ENCODE measurements at regions not wholly inside any gene's neighbourhood (a gene's known extent, or its start where the extent isn't known, plus 50 kb on each side); places are given as distances from the start of the nearest gene placed in this dataset.
A peak's percentile ranks its signal among the peaks of the same experiment; 100 is the strongest.

DNA sequence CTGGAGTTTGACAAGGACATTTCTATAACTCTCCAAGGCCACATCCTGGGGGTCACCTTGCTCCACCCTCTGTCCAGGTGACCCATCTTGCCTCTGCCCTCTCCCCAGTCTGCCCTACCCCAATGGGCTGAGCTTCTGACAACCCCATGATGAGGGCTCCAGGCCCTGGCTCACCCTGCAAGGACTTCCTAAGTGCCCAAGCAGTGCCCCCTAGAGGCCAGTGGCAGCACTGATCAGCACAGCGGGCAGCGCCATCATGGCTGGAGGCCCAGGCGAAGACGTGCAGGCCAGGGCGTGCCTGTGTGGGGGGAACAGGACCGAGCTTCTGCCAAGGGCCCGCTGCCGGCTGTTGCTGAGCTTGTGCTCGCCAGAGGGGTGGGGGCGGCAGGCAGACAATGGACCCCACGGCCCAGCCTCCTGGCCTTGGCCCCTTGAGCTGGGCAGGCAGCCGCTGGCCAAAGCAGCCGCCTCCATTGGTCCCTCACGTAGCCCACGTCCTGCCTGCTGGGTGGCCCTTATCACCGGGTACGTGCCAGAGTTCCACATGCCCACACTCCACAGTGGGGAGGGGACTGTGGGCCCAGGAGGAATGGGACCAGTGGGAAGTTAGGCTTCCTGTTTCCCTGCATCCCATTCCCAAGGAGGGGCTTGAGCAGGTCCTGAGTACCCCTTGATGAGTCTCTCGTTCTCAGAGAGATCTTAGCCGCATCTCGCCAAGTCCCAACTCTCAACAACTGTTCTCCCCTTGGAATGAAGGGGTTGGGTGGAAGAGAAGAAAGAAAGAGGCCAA lies 64.3 kb downstream of the MRPL14 start:
- no peaks in the 10 kb centered on the region for H3K36me3 Mint-ChIP-seq
- peaks cover 53% of the 10 kb centered on the region for H3K27me3 Mint-ChIP-seq
- CTCF ChIA-PET, result interaction anchor here (0.6 to 3.9 kb wide), 23 partner anchors 8 to 395 kb away, joined by 3 to 33 read pairs (median 3); partner anchors contain the start of gene VEGFA
- H3K27ac Mint-ChIP-seq, result no peak overlapping the region
- peaks cover 5% of the 10 kb centered on the region for H3K4me1 Mint-ChIP-seq
- peak; percentile 59 for DNase-seq
- no peaks in the 10 kb centered on the region for H3K9me3 Mint-ChIP-seq
- H3K4me3 Mint-ChIP-seq, result no peak overlapping the region

DNA sequence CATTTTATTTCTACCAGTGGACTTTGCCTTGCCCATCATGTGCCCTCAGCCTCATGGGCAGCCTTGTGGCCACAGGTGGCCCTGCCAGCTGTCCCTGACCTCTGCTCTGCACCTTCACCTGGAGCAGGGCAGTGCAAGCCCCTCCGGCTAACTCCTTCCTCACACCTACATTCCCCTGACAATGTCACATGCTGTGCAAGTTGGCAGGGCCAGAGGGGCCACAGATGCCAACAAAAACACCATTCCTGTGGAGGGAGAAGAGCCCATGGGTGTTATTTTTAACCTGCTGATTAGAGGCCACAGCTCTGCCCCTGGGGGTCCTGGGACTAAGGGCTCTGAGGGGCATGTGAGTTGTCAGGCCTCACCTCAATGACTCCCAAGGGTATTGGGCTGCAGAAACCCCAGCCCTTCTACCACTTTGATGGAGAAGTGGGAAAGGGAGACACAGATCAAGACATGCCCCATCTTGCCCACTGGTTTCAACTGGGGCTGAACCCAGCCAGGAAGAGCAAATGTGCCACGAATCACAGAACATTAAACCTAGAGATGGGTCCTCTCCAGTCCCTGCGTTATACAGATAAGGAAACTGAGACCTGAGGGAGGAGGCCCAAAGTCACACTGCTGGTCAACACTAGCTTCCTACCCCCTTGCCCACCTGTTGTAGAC lies 65.0 kb downstream of the MRPL14 start:
- DNase-seq, result no peak
- peaks cover 52% of the 10 kb centered on the region for H3K27me3 Mint-ChIP-seq
- peaks cover 5% of the 10 kb centered on the region for H3K4me1 Mint-ChIP-seq
- CTCF ChIA-PET, result interaction anchor here (0.7 to 3.9 kb wide), 18 partner anchors 9 to 394 kb away, joined by 3 to 33 read pairs (median 3); partner anchors contain the start of gene VEGFA
- no peaks in the 10 kb centered on the region for H3K36me3 Mint-ChIP-seq
- H3K4me3 Mint-ChIP-seq, result no peak overlapping the region
- H3K27ac Mint-ChIP-seq, result no peak overlapping the region
- no peaks in the 10 kb centered on the region for H3K9me3 Mint-ChIP-seq

DNA sequence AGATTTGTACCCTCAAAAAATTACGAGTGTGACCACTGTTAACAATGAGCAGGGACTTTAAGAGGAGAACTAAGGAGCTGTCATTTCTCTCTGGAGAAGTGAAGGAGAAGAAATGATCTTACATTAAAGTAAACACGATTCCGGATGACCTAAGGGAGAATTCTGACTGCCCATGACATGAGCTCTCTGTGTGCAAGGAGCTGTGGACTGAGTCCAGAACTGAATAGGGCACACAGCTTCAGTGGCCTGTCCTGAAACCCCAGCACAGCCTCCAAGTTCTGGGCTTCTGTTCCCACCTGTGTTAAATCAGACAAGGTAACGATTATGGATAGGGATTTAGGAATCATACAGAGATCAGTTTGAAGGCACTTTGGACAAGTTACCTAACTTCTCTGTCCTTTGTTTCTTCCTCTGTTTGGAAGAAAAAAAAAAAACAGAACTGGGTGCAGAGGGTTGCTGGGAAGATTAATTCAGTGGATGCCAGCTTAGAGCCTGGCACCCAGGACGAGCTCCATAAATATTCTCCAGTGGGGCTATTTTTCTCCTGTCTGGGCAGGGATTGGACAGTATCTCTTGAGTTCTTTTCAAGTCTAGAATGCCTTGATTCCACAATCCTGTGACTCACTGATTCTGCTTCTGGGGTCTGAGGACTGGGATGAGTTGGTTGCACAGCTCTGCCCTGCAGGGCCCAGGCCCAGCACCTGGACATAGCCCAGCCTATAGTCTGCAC lies 65.7 kb downstream of the MRPL14 start:
- DNase-seq, result no peak
- no peak overlapping the region for H3K27ac Mint-ChIP-seq
- peaks cover 5% of the 10 kb centered on the region for H3K4me1 Mint-ChIP-seq
- no peaks in the 10 kb centered on the region for H3K9me3 Mint-ChIP-seq
- H3K4me3 Mint-ChIP-seq, result no peak overlapping the region
- H3K36me3 Mint-ChIP-seq, result no peaks in the 10 kb centered on the region
- H3K27me3 Mint-ChIP-seq, result peaks cover 52% of the 10 kb centered on the region
- CTCF ChIA-PET, result interaction anchor here (0.7 to 3.9 kb wide), 9 partner anchors 9 to 292 kb away, joined by 3 to 33 read pairs (median 5); no protein-coding TSS in a partner anchor

DNA sequence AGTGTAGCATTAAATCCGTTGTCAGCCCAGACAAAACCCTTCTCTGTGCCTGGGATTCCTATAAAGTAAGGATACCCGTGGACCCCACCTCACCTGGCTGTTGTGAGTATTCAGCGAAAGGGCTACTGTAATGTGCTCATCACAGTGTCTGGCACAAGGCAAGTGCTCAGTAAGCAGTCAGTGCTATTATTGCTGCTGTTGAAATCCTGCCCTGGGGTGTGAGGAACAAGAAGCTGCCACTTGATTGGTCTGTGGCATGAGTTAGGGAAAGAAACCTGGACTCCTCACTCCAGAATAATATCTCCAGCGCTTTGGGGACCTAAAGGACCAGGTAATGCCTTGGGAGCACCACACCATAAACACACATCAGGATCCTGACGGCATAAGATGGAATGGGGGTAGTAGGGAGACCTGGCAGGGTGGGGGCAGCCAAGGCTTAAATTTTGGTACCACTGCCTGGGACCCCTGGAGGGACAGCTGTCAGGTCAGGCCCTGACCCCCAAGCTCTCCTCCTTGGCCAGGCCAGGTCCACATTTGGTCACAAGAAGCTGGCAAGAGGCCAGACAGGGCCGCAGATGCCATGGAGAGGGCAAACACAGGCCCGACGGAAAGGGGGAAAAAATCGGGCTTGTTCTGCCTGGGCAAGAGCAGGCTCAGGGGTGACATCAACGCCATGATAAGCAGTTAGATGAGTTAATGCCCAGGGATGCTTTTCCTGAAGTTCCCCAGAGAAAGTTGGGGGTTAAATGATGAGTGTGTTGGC lies 66.5 kb downstream of the MRPL14 start:
- H3K27ac Mint-ChIP-seq, result no peak overlapping the region
- CTCF ChIA-PET, result interaction anchor here (1.0 to 3.8 kb wide), 3 partner anchors 12 to 291 kb away, joined by 3 to 33 read pairs (median 5); no protein-coding TSS in a partner anchor
- H3K4me3 Mint-ChIP-seq, result no peak overlapping the region
- no peaks in the 10 kb centered on the region for H3K36me3 Mint-ChIP-seq
- H3K4me1 Mint-ChIP-seq, result peaks cover 5% of the 10 kb centered on the region
- DNase-seq, result no peak
- H3K9me3 Mint-ChIP-seq, result no peaks in the 10 kb centered on the region
- peaks cover 54% of the 10 kb centered on the region for H3K27me3 Mint-ChIP-seq

DNA sequence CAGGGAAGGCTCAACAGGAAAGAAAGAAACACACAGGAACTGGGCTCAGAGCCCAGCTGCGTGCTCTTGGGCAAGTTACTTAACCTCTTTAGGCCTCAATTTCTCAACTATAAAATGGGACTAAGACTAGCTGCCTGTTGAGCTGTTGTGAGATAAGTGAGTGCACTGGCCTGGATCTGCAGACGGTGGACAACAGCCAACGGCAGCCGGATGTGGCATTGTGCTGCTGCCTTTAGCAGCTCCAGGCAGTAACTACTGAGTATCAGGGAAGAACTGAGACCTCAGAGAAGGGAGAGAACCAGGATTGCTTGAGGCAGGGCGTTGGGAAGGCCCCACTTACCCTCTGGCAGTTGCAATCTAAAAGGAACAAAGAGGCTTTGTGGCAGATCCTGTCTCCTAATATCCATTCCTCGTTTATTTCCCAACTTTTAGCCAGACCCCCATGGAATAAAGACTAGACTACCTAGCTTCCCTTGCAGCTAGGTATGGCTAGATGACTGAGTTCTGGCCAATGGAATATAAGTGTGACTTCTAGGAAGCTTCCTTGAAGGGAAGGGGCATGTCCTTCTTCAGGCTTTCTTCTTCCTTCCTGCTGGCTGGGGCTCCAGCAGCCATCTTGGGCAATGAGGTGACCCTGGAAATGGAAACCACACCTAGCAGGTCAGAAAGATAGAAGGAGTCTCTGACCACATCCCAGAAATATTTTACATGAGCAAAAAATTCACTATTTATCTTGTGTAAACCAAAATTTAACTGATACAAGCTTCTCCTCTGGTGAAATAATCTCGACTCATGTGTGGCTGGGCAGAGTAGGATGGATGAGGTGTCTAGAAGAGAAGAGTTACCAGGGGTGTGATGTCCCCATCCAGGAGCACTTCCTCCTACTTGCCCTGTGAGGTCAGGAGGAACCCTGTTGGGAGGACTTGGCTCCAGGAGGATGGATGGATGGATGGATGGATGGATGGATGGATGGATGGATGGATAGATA lies 67.6 kb downstream of the MRPL14 start:
- H3K27me3 Mint-ChIP-seq, result peaks cover 45% of the 10 kb centered on the region
- no peak overlapping the region for H3K27ac Mint-ChIP-seq
- no peaks in the 10 kb centered on the region for H3K9me3 Mint-ChIP-seq
- no peak overlapping the region for H3K4me3 Mint-ChIP-seq
- no peaks in the 10 kb centered on the region for H3K36me3 Mint-ChIP-seq
- CTCF ChIA-PET, result interaction anchor here (1.1 to 1.3 kb wide), 2 partner anchors 9 to 55 kb away, joined by 3 read pairs; no protein-coding TSS in a partner anchor
- DNase-seq, result no peak
- peaks cover 5% of the 10 kb centered on the region for H3K4me1 Mint-ChIP-seq

DNA sequence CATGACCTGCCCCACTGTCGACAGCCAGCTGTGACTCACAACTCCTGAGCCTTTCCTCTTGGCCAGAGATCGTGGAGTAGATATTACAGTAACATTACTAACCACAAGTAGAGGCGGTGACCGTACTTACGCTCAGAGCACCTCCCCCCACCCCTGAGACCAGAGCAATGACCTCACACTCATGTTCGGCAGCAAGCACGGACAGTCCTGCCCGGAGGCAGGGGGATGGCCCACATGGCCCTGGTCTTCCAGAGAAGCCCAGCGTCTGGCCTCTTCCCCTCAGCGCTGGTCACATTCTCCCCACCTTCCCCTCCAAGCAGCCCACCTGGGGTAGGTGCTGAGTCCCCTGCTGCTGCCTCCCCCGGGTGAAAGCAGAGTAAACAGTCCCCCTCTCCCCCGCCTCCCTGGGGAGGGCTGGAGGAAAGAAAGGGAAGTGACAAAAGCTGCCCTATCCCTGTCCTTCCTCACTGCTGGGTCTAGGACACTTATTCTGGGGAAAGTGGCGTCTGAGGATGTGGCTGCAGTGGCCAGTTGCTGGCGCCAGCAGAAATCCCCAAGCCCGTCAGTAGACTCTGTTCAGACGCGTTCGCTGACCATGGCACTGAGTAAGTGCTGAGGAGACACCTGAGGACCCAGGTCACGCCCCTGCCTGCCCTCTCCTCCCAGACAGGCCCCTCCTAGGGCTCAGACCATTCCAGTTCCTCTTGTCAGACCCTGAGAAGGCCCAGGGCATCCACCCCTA lies 68.5 kb downstream of the MRPL14 start:
- no peak for DNase-seq
- H3K4me1 Mint-ChIP-seq, result peaks cover 5% of the 10 kb centered on the region
- no peak overlapping the region for H3K4me3 Mint-ChIP-seq
- CTCF ChIA-PET, result interaction anchor here (1.1 to 1.3 kb wide), 2 partner anchors 10 to 54 kb away, joined by 3 read pairs; no protein-coding TSS in a partner anchor
- no peak overlapping the region for H3K27ac Mint-ChIP-seq
- H3K9me3 Mint-ChIP-seq, result no peaks in the 10 kb centered on the region
- no peaks in the 10 kb centered on the region for H3K36me3 Mint-ChIP-seq
- H3K27me3 Mint-ChIP-seq, result peaks cover 42% of the 10 kb centered on the region

DNA sequence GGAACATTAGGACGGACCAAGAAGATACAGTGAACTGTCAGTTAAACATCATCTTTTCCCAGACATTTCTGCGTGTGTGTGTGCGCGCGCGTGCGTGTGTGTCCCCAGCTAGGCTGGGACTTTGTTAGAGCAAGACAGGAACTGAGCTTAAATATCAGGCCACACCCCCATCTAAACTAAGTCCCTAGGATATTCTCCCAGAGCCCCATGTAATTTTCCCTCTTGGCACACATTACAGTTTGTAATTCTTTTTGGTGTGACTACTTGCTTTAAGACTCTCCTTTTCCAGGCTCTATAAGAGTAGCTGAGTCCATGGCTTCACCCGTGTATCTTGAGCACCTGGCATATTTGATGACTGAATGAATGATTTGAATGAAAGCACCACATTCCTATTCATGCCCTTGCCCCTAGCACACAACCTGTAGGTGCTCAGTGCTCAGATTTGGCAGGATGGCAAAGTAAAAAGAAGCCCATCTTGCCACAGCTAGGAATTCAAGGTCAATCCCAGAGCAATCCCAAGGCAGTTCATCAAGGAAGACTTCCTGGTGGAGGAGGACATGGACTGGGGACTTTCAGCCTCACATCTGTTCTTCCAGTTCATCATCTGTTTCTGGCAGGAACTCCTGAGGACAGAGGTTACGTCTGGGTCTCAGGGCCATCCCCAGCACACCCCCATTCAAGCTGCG lies 69.2 kb downstream of the MRPL14 start:
- Mint-ChIP-seq H3K27ac (no peak overlapping the region), H3K27me3 (peaks cover 44% of the 10 kb centered on the region), H3K4me1 (peaks cover 5% of the 10 kb centered on the region), H3K36me3 (no peaks in the 10 kb centered on the region), H3K9me3 (no peaks in the 10 kb centered on the region), H3K4me3 (no peak overlapping the region)
- CTCF ChIA-PET, result interaction anchor here (1.3 to 1.4 kb wide), 2 partner anchors 10 to 54 kb away, joined by 3 to 4 read pairs; no protein-coding TSS in a partner anchor
- no peak for DNase-seq

DNA sequence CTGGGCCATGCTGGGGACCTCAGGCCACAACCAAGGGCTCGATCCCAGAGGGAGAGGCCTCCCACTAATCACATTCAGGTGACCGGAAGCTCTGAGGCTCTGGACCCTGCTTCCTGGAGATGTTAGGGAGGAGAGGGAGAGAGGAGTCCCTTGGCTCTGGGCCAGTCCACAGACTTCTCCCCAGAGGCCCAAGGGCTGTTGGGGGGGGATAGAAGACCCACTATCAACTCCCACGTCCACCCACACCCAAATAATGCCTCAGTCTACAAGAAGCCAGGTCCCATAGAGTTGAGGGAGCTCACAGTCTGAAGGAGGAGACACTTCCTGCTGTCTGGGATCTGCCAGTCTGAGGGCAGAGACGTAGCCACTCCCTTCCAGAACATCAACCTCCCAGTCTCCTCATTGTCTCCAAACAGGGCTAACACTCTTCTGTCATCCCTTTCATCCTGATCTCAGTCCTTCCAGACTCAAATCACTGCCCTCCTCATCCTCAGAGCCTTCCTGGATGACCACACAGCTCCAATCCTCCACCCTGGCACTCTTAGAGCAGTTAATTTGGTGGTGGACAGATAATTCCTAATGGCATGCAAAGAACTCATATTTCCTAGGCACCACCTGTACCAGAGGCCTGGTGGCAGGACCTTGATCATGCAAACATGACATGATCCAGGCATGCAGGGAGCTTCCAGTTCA lies 69.9 kb downstream of the MRPL14 start:
- H3K27ac Mint-ChIP-seq, result no peak overlapping the region
- H3K36me3 Mint-ChIP-seq, result no peaks in the 10 kb centered on the region
- H3K4me1 Mint-ChIP-seq, result peaks cover 5% of the 10 kb centered on the region
- H3K9me3 Mint-ChIP-seq, result no peaks in the 10 kb centered on the region
- CTCF ChIA-PET, result interaction anchor here (1.4 kb wide), 1 partner anchor 11 kb away, joined by 4 read pairs; no protein-coding TSS in a partner anchor
- no peak for DNase-seq
- H3K4me3 Mint-ChIP-seq, result no peak overlapping the region
- peaks cover 47% of the 10 kb centered on the region for H3K27me3 Mint-ChIP-seq

DNA sequence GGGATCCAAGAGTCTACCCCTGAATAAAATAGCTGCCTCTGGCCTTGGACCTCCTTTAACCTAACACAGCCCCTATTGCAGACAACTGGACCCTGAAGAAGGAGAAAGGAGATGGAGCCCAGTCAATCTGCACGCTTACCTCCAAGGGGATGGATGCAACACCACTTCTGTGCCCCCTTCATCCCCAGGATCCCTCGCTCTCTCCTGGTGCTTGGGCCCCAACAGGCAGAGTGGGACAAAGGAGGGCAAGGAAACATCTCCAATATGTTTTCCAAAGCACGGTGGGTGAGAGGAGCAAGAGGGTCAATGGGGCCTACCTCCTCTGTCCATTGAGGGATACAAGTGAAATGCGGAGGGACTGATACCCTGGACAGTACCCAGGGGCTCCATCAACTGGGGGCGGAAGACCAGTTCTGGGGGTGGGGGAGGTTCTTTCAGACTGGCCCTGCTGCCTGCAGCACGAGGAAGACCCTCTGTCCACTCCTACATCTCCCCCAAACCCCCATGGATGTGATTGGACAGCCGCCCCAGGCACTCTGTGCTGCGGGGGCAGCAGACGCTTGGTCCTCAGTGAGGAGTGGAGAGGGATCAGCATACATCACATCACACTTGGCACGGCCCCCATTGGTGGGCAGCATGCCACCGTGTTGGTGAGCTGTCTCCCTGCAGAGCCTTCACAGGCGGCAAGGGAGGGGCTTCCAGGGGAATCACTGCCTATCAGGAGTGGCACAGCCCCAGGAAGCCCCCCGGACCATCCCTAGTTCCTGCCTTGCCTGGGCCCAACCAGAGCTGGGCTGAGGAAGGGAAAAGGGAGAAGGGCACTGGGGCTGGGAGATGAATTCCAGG lies 70.6 kb downstream of the MRPL14 start:
- peaks cover 54% of the 10 kb centered on the region for H3K27me3 Mint-ChIP-seq
- CTCF ChIA-PET, result interaction anchor here (1.4 to 1.7 kb wide), 2 partner anchors 8 to 12 kb away, joined by 4 to 6 read pairs; no protein-coding TSS in a partner anchor
- no peak for DNase-seq

DNA sequence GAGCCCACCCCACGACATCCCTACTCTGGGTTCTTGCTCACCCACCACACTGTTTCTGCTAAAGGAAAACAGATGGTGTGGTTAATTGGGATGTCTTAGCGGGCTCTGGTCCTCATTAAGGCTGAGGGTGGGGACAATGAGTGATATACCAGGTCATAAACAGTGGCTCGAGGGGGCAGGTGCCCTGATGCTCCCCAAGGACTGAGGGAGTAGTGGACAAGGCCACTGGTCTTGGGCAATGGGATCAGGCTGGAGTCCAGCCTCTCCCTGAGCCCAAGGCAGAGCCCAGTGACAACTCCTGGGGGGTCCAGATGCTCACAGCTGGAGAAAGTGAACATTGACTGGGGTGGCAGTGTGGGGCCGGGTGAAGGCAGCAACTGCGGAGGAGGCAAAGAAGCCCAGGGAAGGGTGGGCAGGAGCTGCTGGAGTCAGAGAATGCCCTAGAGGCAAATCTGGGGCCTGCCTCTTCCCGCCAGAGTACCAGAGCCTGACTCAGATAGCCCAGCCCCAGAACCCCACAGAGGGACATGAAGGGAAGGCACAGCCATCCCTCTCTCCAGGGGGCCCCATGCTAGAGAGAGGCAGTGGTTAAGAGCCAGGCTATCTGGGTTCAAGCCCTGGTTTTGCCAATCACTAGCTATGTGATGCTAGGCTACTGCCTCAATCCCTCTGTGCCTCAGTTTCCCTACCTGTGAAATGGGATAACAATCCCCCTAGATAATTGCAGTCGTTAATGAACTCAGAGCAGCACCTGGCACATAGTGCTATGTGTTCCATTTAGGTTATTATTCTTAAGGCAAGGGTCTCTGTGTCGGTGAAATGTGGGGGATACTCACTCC lies 72.3 kb downstream of the MRPL14 start:
- H3K4me3 Mint-ChIP-seq, result no peak overlapping the region
- H3K9me3 Mint-ChIP-seq, result no peaks in the 10 kb centered on the region
- no peak overlapping the region for H3K27ac Mint-ChIP-seq
- DNase-seq, result no peak
- H3K36me3 Mint-ChIP-seq, result no peaks in the 10 kb centered on the region
- CTCF ChIA-PET, result interaction anchor here (1.7 kb wide), 1 partner anchor 9 kb away, joined by 6 read pairs; no protein-coding TSS in a partner anchor
- peaks cover 5% of the 10 kb centered on the region for H3K4me1 Mint-ChIP-seq
- peaks cover 50% of the 10 kb centered on the region for H3K27me3 Mint-ChIP-seq

More for the DNA sequence above, 70.6 kb downstream of the MRPL14 start:
- H3K27ac Mint-ChIP-seq, result no peak overlapping the region
- no peaks in the 10 kb centered on the region for H3K9me3 Mint-ChIP-seq
- peaks cover 5% of the 10 kb centered on the region for H3K4me1 Mint-ChIP-seq
- H3K4me3 Mint-ChIP-seq, result no peak overlapping the region
- no peaks in the 10 kb centered on the region for H3K36me3 Mint-ChIP-seq
